Activated CD4-positive, alpha-beta T cell treated with anti-CD3 and anti-CD28 coated beads for 1 hour (primary cell): ENCODE measurements at regions not wholly inside any gene's neighbourhood (a gene's known extent, or its start where the extent isn't known, plus 50 kb on each side); places are given as distances from the start of the nearest gene placed in this dataset.
"Not testable (repeated sequence)": the region's sequence is repeated elsewhere in the genome, so short reads cannot be mapped to it uniquely, and the experiment has no call there.

Source experiments
- DNase-seq: peaks from one replicate; pipeline ENCODE4 v3.0.0-alpha.2; 2020

DNA sequence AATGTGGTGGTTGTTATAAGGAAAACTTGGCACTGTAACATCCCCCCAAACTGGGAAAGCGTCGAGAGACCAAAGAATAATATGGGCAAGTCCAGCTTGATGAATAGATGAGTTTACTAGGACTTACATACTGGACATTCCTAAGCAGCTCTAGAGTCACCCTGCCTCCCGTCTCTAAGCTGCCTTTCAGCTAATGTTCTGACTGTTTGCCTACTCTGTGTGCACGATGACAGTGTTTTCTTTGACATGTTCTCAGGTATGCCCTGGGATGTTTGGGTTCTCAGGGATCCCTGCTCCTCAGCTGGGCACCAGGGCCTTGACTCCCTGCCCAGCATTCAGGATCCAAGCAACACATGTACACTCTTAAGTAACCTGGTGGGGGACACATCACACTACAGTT is 87.5 kb downstream of the MRPL57 start:
- not testable (repeated sequence) for DNase-seq

DNA sequence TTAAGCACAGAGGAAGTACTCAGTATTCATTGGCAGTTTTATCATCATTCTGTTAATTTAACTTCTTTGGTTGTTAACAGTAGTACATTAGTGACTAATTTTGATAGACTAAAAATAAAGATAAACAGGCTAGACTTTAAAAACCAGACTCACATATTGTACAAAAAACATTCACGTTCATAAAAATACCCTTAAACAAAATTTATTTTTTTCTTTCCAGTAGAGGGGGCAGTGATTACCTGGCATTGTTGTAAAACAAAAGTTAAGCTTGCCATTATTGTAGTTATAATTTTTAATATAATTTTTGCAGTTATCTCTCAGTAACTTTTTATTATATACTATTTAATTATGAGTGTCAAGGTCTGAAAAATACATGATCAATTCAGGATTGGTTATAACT is 92.0 kb downstream of the MRPL57 start:
- not testable (repeated sequence) for DNase-seq

DNA sequence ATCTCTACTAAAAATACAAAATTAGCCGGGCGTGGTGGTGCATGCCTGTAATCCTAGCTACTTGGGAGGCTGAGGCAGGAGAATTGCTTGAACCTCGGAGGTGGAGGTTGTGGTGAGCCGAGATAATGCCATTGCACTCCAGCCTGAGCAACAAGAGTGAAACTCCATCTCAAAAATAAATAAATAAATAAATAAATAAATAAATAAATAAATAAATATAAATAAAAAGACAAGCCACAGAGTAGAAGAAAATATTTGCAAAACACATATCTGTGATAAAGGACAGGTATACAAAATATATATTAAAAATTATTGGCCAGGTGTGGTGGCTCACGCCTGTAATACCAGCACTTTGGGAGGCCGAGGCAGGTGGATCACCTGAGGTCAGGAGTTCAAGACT is 96.0 kb downstream of the MRPL57 start:
- DNase-seq = not testable (repeated sequence)

DNA sequence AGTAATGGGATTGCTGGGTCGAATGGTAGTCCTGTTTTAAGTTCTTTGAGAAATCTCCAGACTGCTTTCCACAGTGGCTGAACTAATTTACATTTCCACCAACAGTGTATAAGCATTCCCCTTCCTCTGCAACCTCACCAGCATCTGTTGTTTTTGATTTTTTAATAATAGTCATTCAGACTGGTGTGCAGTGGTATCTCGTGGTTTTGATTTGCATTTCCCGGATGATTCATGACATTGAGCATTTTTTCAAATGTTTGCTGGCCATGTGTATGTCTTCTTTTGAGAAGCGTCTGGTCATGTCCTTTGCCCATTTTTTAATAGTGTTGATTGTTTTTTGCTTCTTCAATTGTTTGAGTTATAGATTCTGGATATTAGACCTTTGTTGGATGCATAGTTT is 98.0 kb downstream of the MRPL57 start:
- DNase-seq = not testable (repeated sequence)

DNA sequence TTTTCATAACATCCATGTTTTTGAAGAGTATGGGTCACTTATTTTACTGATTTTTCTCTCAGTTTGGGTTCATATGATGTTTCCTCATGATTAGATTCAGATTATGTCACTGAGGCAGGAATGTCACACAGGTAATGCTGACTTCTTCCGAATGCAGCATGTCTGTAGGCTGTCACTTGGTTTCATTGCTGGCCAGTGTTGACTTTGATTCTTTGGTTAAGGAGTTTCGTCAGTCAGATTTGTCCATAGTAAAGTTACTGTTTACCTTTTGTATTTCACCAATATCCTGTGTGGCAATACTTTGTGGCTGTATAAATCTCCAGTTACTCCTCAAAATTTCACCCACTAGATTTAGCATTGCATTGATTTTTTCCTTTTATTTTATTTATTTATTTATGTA is 105.6 kb downstream of the MRPL57 start:
- no peak for DNase-seq

DNA sequence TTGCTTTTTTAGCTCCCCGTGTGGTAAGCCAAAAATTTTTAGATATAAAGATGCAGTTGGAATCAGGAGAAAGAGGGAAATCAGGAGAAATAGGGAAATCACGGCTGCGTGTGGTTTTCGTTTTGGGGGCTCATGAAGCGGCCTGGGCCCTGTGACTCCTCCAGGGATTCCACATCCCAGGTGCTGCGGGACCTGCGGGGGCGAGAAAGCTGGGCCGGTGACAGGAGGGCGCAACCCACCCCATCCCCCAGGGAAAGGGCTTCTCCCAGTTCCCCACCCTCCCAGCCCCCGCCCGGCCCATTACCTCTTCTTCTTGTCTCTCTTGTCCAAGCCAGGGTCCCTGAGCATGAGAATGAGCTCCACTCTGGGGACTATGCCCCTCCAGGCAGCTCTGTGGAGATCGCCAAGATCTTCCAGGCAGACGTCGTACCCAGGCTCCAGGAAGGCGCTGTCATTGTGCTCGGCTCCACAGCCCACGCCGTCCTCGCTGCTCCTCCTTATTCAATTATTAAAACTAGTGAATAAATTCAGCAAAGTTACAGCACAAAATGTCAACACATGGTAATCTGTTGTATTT is 111.0 kb downstream of the MRPL57 start:
- DNase-seq = no peak

DNA sequence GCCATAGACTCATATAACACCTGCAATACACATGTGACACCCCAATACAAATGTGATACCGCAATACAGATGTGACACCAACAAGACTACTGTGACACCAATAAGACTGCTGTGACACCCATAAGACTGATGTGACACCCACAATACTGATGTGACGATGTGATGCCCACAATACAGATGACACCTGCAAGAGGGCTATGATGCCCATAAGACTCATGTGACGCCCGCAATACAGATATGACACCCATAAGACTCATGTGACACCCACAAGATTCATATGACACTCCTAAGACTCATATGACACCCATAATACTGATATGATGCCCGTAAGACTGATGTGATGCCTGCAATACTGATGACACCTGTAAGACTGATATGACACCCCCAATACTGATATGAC is 113.0 kb downstream of the MRPL57 start:
- no peak for DNase-seq

DNA sequence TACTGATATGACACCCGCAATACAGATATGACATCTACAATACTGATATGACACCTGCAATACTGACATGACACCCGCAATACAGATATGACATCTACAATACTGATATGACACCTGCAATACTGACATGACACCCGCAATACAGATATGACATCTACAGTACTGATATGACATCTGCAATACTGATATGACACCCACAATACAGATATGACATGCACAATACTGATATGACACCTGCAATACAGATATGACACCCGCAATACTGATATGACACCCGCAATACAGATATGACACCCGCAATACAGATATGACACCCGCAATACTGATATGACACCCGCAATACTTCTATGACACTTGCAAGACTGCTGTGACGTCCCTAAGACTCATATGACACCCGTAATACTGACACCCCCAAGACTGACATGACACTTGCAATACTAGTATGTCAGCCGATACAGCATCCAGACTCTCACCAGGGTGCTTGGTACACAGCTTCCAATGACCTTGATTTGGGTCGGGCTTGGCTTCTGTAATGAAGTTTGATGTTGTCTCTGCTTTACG is 114.1 kb downstream of the MRPL57 start:
- DNase-seq = not testable (repeated sequence)

DNA sequence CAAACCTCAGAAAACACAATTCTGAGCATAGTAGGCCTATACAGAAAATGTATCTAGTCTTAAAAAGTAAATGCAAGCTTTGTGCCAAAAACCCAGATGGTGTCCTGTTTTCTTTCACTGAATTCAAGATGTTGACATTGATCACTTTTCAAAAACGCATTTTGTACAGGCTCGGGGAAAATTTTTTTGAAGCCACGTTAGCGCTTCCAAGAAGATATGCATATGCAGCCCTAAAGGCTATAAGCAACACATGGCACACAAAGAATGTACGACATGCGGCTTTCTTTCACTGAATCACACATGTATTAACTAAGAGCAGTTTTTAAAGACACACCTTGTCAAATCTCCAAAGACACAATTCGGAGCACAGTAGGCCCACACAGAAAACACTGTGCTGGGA is 115.4 kb downstream of the MRPL57 start:
- no peak for DNase-seq

DNA sequence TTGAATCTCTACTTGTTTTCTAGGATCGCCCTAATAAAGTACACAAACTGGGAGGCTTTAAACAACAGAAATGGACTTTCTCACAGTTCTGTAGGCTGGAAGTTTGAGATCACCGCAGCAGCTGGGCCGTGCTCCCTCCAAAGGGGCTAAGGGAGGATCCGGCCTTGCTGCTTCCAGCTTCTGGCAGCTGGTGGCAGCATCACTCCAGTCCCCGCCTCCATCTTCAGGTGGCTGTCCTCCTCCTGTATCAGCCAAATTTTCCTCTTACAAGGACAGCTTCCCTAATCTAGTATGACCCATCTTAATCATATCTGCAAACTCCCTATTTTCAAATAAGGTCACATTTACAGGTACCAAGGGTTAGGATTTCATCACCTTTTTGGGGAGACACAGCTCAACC is 120.5 kb downstream of the MRPL57 start:
- peak; percentile 22 for DNase-seq

DNA sequence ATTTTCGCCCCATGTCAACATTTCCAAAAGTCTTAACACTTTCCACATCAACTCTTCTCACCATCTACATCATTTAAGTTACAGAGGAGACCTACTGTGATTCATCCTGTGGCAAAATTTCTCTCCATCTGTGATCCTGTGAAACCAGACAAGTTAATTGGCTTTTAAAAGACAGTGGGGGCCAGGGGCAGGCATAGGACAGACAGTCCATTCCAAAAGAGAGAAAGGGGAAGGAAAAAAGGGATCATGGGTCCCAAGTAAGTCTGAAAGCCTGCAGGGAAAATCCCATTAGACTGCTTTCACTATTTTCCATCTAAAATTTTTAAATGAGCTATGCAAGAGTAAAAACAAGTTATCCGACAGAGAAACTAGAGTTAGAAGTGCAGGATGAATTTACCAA is 121.0 kb downstream of the MRPL57 start:
- DNase-seq = no peak

DNA sequence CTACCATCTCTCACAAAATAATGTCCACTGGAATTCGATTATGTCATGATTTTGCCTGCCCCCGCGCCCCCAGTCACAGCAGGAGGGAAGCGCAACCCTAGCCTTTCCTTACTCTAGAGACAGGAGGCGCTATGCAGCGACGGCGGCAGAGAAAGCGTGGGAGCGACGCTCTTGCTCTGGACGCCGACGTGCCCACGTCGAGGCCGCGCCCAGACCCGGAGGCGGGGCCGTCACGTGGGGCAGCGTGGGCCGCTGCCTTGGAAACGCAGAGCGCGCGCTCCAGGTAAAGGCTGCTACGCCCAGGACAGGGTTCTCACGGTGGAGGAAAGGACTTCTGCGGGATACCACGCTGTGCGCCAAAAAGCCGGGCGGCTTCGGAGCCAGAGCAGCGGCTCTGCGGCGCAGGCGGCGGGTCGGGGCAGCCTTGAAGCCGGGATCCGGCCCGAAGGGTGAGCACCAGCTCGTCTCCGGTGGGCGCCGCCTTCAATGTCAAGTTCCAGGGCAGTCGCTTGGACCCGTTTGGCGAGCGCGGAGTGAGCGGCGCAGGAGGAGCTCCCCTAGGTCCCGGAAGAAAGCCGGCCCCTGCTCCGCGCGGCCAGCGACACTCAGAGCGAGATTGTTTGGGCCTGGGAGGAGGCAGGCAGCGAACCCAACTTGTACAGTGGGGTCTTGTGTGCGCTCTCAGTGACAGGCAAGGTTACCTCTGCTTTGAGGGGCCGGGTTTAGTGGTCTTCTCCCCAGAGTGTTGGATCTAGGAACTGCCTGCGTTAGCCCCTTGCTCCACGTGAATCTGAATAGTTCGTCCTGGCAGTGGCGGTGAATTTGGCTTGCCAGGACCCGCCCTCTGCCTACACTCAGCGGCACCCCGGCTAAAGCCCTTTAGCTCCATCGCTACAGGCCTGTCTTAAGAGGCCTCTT is 121.7 kb downstream of the MRPL57 start:
- peak; percentile 78 for DNase-seq

DNA sequence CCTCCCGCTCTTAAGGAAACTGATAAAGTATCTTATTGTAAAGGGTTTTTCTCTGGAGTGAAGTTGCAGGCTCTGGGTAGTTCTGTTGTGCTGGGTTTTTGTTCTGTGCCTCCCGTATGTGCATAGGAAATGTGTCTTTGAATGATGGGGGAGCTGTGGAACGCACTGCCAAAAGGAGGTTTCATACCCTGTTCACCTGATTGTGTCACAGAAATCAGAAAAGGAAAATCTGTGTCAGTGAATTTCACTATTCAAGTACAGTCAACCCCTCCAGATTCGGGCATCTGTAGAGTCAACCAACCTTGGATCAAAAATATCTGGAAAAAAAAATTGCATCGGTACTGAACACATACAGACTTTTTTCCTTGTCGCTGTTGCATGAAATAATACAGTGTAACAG is 127.8 kb downstream of the MRPL57 start:
- DNase-seq = no peak

DNA sequence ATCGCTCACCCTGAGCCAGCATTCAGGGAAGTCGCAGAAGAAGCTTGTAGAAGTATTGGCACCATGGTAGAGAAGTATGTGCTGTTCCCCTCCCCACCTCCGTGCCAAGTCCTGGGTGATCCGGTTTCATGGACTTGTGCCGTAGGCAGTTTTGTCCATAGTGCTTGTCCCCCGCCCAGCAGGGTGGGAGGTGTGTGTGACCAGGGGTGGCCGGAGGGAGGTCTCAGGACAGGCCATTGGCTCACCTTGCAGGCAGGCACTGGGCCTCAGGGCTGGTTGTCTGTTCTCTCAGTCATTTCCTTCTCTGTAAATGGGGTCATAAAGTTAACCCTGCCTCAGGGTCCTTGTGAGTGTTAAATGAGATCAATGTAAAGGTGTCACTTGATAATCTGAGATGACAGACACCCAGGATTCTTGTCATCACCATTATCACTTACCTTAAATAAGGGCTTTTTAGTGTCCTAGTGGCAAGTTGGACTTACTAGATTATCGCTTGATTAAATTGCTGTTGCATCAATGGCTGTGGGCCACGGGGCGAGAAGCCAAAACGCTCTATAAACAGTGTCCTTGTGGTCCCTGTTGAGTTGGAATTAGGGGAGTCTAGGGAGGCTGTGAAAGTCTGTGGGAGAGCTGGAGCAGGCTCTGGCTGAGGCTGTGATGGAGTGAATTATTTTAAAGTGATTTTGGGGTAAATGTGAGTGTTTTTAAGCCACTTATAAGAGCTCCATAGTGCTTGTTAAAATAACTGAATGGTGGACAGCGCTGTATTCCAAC is 130.0 kb downstream of the MRPL57 start:
- not testable (repeated sequence) for DNase-seq

DNA sequence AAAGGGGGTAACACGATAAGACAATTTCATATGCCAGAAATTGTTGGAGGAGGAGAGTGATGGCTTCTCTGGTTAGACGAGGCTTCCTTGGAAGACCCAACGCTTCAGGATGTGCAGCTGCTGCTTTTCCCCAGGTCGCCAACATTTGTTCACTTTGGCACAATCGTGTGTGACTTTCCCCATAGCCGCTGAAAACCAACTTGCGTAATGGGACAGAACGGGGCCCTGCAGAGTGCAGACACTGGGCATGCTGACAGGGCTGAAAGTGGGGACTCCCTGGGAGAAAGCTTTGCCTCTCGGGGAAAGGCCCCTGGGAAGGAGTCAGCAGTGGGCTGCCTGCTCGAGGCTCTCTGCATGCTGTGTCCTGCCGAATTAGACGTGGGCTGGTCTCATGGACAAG is 130.7 kb downstream of the MRPL57 start:
- not testable (repeated sequence) for DNase-seq

DNA sequence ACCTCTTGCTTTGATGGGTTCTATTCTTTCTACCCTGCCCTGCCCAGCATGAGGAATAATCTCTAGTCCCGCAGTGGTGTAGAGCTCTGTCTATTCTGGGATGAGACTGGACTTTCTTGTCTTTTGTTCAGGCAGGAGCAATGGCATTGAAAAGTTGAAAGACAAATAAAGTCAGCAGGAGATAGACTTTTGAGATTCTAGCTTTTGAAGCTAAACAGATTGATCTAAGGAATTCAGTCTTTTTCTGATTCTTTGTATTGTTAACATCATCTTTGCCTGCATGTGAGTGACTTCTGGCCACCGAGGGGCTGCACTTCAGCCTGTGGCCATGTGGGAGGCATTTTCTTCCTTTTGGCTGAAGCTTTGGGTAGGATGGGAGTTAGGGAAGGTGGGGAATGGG is 132.4 kb downstream of the MRPL57 start:
- DNase-seq = no peak

DNA sequence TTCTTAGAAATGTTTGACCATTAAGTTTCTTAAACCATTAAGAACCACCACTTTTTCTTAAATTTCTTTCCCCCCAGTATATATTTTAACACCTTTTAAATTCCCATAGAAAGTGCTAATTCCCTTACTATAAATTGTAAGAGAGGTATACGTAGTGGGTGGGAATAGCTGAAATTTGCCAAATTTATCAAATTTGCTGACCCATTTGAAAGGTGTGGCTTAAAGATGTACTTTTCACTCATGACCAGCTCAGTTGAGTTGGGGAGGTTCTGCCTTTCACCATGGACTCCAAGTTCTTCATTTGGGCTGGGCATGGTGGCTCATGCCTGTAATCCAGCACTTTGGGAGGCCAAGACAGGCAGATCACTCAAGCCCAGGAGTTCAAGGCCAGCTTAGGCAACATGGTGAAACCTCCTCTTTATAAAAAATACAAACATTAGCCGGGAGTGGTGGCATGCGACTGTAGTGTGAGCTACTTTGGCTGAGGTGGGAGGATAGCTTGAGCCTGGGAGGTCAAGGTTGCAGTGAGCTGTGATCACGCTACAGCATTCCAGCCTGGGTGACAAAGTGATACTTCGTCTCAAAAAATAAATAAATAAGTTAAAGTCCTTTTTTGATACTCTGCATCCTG is 133.2 kb downstream of the MRPL57 start:
- DNase-seq = no peak

DNA sequence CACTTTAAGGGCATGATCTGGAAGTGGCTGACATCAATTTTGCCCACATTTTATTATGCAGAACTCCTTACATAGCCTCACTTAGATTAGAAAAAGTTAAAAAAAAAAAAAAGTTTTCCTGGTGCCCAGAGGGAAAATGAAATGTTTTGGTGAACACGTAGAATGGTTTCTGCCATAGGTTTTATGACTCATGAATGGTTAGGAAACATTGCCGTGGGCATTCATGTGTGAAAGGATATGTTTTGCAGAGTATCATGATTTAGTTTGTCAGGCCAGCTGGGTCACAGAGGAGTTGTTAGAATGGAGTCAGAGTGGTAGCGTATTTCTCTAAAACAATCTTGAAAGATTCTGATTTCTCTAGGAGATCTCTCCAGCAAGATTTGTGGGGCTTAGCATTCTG is 133.8 kb downstream of the MRPL57 start:
- DNase-seq = no peak

DNA sequence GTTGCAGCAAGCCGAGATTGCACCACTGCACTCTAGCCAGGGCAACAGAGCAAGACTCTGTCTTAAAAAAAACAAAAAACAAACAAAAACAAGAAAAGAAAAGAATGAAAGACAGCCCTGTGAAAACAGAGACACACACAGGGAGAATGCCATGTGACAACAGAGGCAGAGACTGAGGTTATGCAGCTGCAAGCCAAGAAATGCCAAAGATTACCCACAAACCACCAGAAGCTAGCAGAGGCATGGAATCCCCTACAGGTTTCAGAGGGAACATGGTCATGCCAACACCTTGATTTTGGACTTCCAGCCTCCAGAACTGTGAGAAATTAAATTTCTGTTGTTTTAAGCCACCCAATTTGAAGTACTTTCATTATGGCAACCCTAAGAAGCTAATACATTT is 138.5 kb downstream of the MRPL57 start:
- not testable (repeated sequence) for DNase-seq

DNA sequence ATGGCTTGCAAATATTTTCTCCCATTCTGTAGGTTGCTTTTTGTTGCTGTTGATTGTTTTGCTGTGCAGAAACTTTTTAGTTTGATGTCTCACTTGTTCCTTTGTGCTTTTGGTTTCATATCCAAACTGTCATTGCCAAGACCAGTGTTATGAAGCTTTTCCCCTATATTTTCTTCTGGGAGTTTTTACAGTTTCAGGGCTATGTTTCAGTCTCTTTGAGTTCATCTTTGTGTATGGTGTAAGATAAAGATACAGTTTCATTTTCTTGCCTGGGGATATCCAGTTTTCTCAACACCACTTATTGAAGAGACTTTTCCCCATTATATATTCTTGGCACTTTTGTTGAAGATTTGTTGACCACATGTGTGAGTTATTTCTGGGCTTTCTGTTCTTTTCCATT is 139.9 kb downstream of the MRPL57 start:
- no peak for DNase-seq

DNA sequence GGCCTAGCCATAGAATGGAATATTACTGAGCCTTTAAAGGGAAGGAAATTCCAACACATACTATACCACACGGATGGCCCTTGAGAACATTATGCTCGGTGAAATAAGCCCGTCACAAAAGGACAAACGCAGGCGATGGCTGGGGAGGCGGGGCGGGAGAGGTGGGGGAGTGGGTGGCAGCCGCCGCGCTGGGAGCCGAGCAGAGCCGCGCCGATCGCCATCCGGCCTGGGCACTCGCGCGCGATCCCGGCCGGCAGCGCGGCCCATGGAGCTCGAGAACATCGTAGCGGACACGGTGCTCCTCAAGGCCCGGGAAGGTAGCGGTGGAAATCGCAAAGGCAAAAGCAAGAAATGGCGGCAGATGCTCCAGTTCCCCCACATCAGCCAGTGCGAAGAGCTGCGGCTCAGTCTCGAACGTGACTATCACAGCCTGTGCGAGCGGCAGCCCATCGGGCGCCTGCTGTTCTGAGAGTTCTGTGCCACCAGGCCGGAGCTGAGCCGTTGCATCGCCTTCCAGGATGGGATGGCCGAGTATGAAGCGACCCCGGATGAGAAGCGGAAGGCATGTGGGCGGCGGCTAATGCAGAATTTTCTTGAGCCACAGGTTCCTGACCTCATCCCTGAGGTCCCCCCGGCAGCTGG is 140.1 kb downstream of the ZDHHC20 start:
- DNase-seq = no peak

DNA sequence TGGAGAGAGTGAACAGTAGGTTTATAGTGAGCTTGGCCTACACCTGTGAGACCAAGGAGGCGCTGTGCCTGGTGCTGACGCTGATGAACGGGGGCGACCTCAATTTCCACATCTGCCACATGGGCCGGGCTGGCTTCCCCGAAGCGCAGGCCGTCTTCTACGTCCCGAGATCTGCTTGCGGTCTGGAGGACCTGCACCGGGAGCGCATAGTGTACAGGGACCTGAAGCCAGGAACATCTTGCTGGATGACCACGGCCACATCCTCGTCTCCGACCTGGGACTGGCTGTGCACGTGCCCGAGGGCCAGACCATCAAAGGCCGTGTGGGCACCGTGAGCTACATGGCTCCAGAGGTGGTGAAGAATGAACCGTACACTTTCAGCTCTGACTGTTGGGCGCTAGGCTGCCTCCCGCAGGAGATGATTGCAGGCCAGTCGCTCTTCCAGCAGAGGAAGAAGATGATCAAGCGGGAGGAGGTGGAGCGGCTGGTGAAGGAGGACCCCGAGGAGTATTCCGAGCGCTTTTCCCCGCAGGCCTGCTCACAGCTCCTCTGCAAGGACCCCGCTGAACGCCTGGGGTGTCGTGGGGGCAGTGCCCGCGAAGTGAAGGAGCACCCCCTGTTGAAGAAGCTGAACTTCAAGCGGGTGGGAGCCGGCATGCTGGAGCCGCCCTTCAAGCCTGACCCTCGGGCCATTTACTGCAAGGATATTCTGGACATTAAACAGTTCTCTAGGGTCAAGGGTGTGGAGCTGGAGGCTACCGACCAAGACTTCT is 139.0 kb downstream of the ZDHHC20 start:
- DNase-seq = no peak
